Activated naive CD8-positive, alpha-beta T cell treated with anti-CD3 and anti-CD28 coated beads, Interleukin-2, amount 50 U/mL, for 24 hours (primary cell): ENCODE measurements at regions not wholly inside any gene's neighbourhood (a gene's known extent, or its start where the extent isn't known, plus 50 kb on each side); places are given as distances from the start of the nearest gene placed in this dataset.
"Not testable (repeated sequence)": the region's sequence is repeated elsewhere in the genome, so short reads cannot be mapped to it uniquely, and the experiment has no call there.

Experiments
- ATAC-seq: fragments of 150-1000 bp; cut with Tn5 transposase; one replicate; pipeline ENCODE4 v1.10.0; 2021
- DNase-seq: peaks from one replicate; pipeline ENCODE4 v3.0.0; 2021
- H3K27ac Mint-ChIP-seq: one replicate; pipeline ENCODE4 v1.8.0; 2021; ENCODE audit warnings: mild to moderate bottlenecking, mixed read lengths
- H3K27me3 Mint-ChIP-seq: one replicate; pipeline ENCODE4 v1.8.0; 2021; ENCODE audit warnings: mixed read lengths
- H3K36me3 Mint-ChIP-seq: one replicate; pipeline ENCODE4 v1.8.0; 2021; ENCODE audit warnings: low read depth, mixed read lengths
- H3K4me1 Mint-ChIP-seq: one replicate; pipeline ENCODE4 v1.8.0; 2021; ENCODE audit warnings: mixed read lengths
- H3K4me3 Mint-ChIP-seq: one replicate; pipeline ENCODE4 v1.8.0; 2021; ENCODE audit warnings: mild to moderate bottlenecking, moderate library complexity, mixed read lengths
- H3K9me3 Mint-ChIP-seq: one replicate; pipeline ENCODE4 v1.8.0; 2021; ENCODE audit warnings: mixed read lengths

DNA sequence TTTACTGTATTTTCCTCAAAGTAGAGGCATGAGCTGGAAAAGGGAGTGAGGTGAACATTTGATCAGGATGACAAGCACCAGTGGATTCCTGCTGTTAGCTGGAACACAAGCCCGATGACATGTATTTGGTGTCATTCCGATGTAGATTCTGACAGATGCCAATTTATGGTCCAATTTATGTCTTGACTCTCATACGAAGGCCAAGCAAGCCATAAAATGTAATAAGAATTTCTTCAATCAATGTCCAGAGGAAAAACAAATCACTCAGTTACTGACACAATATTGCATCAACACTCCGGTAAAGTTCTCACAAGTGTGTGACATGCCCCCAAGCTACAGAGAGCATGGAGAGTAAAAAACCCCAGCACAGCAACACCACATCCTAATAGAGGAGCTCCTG, 138.3 kb upstream of the ZNF521 start:
- Mint-ChIP-seq H3K4me1 (no peaks in the 10 kb centered on the region), H3K4me3 (no peak overlapping the region), H3K9me3 (peaks cover 5% of the 10 kb centered on the region), H3K27me3 (no peaks in the 10 kb centered on the region), H3K27ac (no peak overlapping the region), H3K36me3 (no peaks in the 10 kb centered on the region)
- no peak for DNase-seq
- ATAC-seq, result no peak

GRCh38 chr18:25473008-25473407, 121.0 kb upstream of the ZNF521 start:
- Mint-ChIP-seq H3K27me3 (no peaks in the 10 kb centered on the region), H3K4me3 (no peak overlapping the region), H3K9me3 (no peaks in the 10 kb centered on the region), H3K4me1 (no peaks in the 10 kb centered on the region), H3K36me3 (no peaks in the 10 kb centered on the region), H3K27ac (no peak overlapping the region)
- ATAC-seq (no peak), DNase-seq (no peak)

DNA sequence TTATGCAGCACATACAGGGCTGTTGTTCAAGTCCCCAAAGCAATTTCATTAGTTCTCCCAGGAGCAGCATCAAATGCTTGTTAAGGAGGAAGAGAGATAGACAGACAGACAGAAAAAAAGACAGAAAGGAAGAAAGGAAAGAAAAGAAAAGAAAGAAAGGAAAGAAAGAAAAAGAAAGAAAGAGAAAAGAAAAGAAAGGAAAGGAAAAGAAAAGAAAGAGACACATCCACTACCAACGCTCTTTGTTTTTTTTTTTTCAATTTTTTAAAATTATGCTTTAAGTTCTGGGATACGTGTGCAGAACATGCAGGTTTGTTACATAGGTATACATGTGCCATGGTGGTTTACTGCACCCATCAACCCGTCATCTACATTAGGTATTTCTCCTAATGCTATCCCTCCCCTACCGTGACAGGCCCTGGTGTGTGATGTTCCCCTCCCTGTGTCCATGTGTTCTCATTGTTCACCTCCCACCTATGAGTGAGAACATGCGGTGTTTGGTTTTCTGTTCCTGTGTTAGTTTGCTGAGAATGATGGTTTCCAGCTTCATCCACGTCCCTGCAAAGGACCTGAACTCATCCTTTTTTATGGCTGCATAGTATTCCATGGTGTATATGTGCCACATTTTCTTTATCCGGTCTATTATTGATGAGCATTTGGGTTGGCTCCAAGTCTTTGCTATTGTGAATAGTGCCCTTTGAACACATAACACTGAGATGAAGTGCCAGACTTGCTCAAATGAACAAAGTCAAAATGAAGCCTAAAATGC, 119.0 kb upstream of the ZNF521 start:
- not testable (repeated sequence) for H3K27ac Mint-ChIP-seq, H3K9me3 Mint-ChIP-seq, H3K27me3 Mint-ChIP-seq, DNase-seq, H3K4me1 Mint-ChIP-seq, H3K4me3 Mint-ChIP-seq, H3K36me3 Mint-ChIP-seq, ATAC-seq

GRCh38 chr18:25470062-25470461, 118.1 kb upstream of the ZNF521 start:
- Mint-ChIP-seq H3K4me3 (no peak overlapping the region), H3K9me3 (no peaks in the 10 kb centered on the region)

GRCh38 chr18:25469489-25469888, 117.5 kb upstream of the ZNF521 start:
- ATAC-seq, result no peak
- Mint-ChIP-seq H3K9me3 (no peaks in the 10 kb centered on the region), H3K36me3 (no peaks in the 10 kb centered on the region), H3K27ac (no peak overlapping the region), H3K27me3 (no peaks in the 10 kb centered on the region), H3K4me1 (no peaks in the 10 kb centered on the region), H3K4me3 (no peak overlapping the region)
- no peak for DNase-seq

More at GRCh38 chr18:25470062-25470461, 118.1 kb upstream of the ZNF521 start:
- no peak for ATAC-seq
- H3K27me3 Mint-ChIP-seq, result no peaks in the 10 kb centered on the region
- H3K27ac Mint-ChIP-seq, result no peak overlapping the region
- DNase-seq, result no peak
- no peaks in the 10 kb centered on the region for H3K4me1 Mint-ChIP-seq
- no peaks in the 10 kb centered on the region for H3K36me3 Mint-ChIP-seq

GRCh38 chr18:25467226-25467987, 115.4 kb upstream of the ZNF521 start:
- ATAC-seq, result no peak

GRCh38 chr18:25465152-25465732, 113.3 kb upstream of the ZNF521 start:
- DNase-seq (no peak), ATAC-seq (no peak)
- no peak overlapping the region for H3K4me3 Mint-ChIP-seq
- H3K27me3 Mint-ChIP-seq, result no peaks in the 10 kb centered on the region
- H3K36me3 Mint-ChIP-seq, result no peaks in the 10 kb centered on the region
- no peaks in the 10 kb centered on the region for H3K9me3 Mint-ChIP-seq
- no peaks in the 10 kb centered on the region for H3K4me1 Mint-ChIP-seq
- no peak overlapping the region for H3K27ac Mint-ChIP-seq

More at GRCh38 chr18:25467226-25467987, 115.4 kb upstream of the ZNF521 start:
- Mint-ChIP-seq H3K4me1 (no peaks in the 10 kb centered on the region), H3K36me3 (no peaks in the 10 kb centered on the region), H3K4me3 (no peak overlapping the region), H3K9me3 (no peaks in the 10 kb centered on the region), H3K27ac (no peak overlapping the region), H3K27me3 (no peaks in the 10 kb centered on the region)
- DNase-seq, result no peak

- DNase-seq, result no peak
- Mint-ChIP-seq H3K36me3 (no peaks in the 10 kb centered on the region), H3K4me3 (no peak overlapping the region), H3K27me3 (no peaks in the 10 kb centered on the region), H3K9me3 (no peaks in the 10 kb centered on the region), H3K27ac (no peak overlapping the region), H3K4me1 (no peaks in the 10 kb centered on the region)
- ATAC-seq, result no peak
Observed at GRCh38 chr18:25464227-25464626, 112.3 kb upstream of the ZNF521 start.

DNA sequence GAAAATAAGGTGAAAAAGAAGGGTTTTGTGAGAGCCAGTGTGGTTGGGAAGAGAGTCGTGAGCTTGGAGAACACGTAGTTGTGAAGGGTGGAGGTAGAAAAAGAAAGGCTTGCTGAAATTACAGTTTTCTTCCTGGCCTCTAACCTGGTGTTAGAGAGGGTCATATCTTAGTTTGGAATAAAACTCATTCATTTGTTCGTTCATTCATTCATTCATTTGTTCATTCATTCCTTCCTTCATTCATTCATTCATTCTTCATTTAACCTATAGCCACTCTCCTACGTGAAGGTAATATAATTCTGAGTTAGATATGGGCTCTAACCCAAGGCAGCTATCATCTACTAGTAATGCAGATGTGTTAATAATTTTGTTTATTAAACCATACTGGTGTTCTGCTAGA, 111.8 kb upstream of the ZNF521 start:
- no peak for DNase-seq
- no peaks in the 10 kb centered on the region for H3K36me3 Mint-ChIP-seq

GRCh38 chr18:25459814-25460213, 107.8 kb upstream of the ZNF521 start:
- Mint-ChIP-seq H3K4me1 (no peaks in the 10 kb centered on the region), H3K9me3 (no peaks in the 10 kb centered on the region), H3K27ac (no peak overlapping the region), H3K27me3 (peaks cover 6% of the 10 kb centered on the region), H3K4me3 (no peak overlapping the region), H3K36me3 (no peaks in the 10 kb centered on the region)
- DNase-seq, result no peak
- ATAC-seq, result no peak

More for the DNA sequence above, 111.8 kb upstream of the ZNF521 start:
- Mint-ChIP-seq H3K4me1 (no peaks in the 10 kb centered on the region), H3K4me3 (no peak overlapping the region), H3K9me3 (no peaks in the 10 kb centered on the region), H3K27ac (no peak overlapping the region), H3K27me3 (no peaks in the 10 kb centered on the region)
- no peak for ATAC-seq

DNA sequence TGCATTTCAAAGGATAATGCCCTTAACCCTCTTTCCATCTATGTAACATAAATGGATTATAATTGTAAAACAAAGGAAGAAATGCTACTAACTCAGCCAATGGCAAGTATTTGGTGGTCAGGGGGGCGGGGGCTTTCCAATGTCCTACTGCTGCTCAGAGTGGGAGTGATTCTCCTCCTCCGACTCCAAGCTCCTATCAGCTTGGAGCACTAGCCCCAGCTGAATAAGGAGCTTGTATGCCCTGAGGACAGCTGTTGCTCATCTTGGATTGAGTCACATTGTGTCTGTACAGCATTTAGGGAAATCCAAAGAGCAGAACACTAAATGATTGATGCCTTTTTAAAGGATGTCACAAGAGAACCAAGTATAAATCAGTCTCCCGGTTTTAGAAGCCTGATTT, 105.6 kb upstream of the ZNF521 start:
- DNase-seq (no peak), ATAC-seq (no peak)
- peaks cover 6% of the 10 kb centered on the region for H3K27me3 Mint-ChIP-seq
- H3K4me1 Mint-ChIP-seq, result no peaks in the 10 kb centered on the region
- no peak overlapping the region for H3K27ac Mint-ChIP-seq
- no peaks in the 10 kb centered on the region for H3K9me3 Mint-ChIP-seq
- H3K36me3 Mint-ChIP-seq, result no peaks in the 10 kb centered on the region
- no peak overlapping the region for H3K4me3 Mint-ChIP-seq

DNA sequence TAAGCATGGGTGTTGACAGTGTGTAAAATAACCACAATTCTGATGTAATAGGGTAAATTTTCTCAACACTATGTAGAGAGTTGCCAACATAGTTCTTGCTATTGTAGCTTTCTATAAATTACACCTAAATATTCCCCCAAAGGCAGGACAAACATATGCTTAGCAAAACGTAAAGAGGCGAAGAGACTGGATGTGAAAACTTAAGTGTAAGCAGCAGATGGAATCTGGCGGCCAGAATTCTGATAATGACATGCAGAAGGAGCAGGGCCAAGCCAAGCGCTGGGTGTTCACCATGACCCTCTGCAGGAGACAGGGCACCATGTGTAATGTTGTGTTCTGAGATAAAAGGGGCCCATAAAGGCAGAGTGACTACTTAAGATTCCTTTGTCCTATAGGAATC, 105.2 kb upstream of the ZNF521 start:
- Mint-ChIP-seq H3K36me3 (no peaks in the 10 kb centered on the region), H3K4me3 (no peak overlapping the region), H3K27me3 (peaks cover 6% of the 10 kb centered on the region), H3K27ac (no peak overlapping the region), H3K4me1 (no peaks in the 10 kb centered on the region), H3K9me3 (peaks cover 4% of the 10 kb centered on the region)
- no peak for ATAC-seq
- DNase-seq, result no peak

GRCh38 chr18:25456334-25457010, 104.5 kb upstream of the ZNF521 start:
- Mint-ChIP-seq H3K4me3 (no peak overlapping the region), H3K27me3 (peaks cover 6% of the 10 kb centered on the region), H3K36me3 (no peaks in the 10 kb centered on the region), H3K4me1 (no peaks in the 10 kb centered on the region), H3K9me3 (peaks cover 5% of the 10 kb centered on the region), H3K27ac (no peak overlapping the region)
- ATAC-seq (no peak), DNase-seq (no peak)

- H3K27ac Mint-ChIP-seq, result no peak overlapping the region
Observed at GRCh38 chr18:25455646-25456045, 103.7 kb upstream of the ZNF521 start.

More at GRCh38 chr18:25455646-25456045, 103.7 kb upstream of the ZNF521 start:
- Mint-ChIP-seq H3K4me1 (no peaks in the 10 kb centered on the region), H3K4me3 (no peak overlapping the region), H3K36me3 (no peaks in the 10 kb centered on the region), H3K27me3 (peaks cover 6% of the 10 kb centered on the region), H3K9me3 (peaks cover 10% of the 10 kb centered on the region)
- DNase-seq, result no peak
- ATAC-seq, result no peak
